ENCODE measurements at regions not wholly inside any gene's neighbourhood (a gene's known extent, or its start where the extent isn't known, plus 50 kb on each side); places are given as distances from the start of the nearest gene placed in this dataset.

DNA sequence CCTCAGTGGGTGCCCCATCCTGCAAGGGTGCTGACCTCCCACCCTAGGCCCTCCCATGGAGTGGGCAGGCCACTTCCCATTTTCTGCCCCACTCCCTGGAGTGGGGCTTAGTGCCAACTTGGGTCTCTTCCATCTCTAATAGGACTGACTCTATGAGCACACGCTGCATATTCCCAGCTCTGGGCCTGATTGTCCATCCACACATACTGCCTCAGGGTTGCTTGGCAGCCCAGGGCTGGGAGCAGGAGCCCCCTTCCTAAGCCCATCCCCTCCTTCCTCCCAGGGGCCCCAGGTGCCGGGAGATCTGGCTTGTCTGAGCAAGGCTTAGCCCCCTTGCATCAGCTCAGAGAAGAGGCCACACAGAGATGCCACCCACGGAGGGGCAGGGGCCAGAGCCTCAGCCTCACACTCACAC, 55.1 kb downstream of the PJA1 start:
- no peak for DNase-seq (ENCODE audit: low spot score)

DNA sequence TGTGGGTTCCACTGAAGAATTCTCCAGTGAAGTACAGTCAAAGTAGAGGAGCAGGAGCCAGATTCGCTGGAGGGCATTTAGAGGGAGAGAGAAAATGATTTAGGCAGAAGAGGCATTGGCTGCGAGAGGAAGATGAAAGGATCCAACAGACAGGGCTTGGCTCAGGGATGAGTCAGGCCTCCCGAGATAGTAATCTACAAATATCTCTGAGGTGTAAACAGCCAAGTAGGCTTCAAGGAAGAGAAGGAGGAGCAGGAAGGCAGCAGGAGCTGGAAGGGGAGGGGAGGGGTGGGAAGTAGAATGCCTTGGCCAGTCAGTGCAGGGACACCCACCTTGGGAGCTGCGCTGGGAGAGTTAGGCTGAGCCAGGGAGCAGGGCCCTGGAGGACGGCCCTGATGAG, 55.5 kb downstream of the PJA1 start:
- DNase-seq (ENCODE audit: low spot score), result no peak

DNA sequence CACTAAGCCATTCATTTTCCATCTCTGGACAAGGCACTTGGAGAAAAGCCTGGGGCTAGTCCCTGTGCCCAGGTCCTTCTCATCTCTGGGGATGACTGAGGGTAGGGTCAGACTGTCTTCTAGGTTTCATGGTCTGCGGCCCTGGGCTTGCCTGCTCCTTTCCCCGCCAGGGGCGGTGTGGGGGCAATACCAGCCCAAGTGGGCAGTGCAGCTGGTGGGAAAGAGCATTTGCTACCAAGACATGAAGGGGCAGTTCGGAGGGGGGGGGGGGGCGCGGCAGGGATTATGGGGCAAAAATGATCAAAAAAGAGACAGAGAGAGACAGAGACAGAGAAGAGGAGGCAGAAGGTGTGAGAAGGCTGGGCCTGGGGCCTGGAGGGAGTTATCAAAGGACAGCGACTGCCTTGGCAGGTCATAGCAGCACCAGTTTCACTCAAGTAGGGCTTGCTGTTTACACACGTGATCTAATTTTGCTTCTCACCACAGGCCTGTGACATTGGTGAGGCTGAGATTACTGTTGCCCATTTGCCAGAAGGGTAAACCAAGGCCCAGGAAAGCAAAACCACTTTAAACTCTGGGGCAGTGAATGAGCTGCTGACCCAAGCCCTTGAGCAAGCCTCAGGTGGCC, 56.1 kb downstream of the PJA1 start:
- DNase-seq (ENCODE audit: low spot score), result no peak

DNA sequence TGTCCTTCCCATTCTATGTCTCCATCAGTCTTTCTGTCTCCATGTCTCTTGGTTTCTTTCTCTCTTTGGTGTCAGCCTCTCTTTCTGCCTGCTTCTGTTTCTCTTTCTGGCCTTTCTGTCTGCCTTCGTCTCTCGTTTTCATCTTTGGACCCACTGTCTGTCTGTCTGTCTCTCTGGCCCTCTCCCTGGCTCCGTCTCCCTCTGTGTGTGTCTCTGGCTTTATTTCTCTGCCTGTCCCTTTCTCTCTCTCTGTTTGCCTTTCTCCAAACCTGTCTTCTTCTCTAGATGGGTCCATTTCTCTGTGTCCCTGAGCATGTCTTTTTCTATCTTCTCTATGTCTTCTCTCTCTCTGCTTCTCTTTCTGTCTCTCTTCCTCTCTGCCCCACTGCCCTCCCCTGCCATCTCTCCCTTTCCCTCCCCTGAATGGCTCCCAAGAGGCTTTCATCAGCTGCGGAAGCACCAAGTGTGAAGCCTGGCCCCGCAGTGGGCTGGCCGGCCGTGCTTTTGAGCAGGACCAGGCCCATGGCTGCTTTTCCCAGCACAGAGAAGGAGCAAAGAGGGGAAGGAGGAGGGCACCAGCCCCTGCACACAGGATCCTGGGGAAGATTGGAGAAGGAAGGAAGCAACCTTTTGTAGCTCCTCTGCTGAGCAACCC, 57.4 kb downstream of the PJA1 start:
- DNase-seq (ENCODE audit: low spot score), result no peak

DNA sequence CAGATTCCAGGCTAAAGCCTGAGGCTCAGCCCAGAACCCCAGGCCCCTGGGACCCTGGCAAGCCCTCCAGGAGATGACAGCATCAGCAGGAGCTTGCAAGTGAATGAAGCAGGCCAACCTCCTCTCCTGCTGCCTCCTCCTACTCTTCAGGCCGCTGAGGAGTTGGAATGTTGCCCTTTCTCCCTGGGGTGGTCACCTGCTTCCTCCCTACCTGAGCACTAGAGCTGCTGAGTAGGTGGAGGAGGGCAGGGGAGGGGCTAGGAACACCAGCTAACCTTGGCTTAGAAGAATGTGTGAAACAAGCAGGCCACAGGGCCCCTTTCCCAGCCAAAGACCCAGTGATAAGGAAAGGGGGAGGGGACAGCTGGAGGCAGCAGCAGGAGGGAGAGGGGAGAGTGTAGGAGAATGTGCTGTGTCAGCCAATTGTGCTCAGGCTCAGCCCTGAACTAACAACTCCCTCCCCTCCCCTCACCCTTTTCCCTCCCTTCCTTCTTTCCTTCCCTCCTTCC, 58.0 kb downstream of the PJA1 start:
- no peak for DNase-seq (ENCODE audit: low spot score)

DNA sequence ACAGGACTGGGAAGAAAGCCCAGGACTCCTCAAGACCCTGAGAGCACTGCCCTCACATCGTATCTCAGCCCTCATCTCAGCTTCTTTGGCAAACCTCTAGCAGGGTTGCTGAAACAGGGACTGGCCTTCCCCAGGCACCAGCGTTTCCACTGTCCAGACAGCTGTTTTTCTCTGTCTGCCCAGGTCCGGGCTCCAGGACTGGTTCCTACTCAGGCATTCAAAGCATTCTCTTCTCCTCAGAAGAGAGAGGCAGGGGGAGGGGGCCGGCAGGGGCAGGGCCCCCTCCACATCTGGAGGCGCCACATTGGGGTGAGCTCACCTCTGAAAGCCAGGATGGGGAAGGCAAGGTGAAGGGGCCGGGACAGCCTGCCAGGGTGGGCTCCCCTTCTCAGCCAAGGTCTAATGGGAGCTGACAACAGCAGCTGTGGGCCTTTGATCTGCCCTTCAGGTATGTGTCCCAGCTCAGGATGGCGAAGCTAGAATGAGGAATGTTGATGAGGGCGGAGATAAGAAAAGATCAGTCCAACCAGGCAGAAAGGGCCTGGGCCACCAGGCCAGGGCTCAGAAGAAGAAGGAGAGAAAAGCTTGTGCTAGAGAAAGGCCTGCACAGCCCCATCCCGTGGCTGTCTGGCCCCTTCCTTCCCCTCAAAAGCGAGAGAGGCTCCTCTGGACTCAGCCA, 60.4 kb downstream of the PJA1 start:
- no peak for DNase-seq (ENCODE audit: low spot score)

DNA sequence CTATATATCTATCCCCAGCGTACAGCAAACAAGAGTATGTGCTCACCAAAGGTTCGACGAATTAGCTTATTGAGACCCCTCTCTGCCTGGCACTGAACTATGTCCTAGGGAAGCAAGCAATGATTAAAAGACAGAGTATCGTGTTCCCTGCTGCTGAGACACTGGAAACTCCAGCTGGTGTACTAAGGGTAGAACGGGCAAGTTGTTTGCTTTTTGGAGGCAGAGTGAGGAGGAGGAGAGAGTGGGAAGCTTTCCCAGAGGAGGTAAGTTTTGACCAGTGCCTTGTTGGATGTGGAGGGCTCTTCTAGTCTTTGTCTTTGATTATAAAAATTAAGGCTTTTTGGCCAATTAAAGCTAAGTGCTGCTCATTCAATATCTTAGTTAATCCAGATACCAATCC, 61.7 kb downstream of the PJA1 start:
- DNase-seq (ENCODE audit: low spot score), result no peak

DNA sequence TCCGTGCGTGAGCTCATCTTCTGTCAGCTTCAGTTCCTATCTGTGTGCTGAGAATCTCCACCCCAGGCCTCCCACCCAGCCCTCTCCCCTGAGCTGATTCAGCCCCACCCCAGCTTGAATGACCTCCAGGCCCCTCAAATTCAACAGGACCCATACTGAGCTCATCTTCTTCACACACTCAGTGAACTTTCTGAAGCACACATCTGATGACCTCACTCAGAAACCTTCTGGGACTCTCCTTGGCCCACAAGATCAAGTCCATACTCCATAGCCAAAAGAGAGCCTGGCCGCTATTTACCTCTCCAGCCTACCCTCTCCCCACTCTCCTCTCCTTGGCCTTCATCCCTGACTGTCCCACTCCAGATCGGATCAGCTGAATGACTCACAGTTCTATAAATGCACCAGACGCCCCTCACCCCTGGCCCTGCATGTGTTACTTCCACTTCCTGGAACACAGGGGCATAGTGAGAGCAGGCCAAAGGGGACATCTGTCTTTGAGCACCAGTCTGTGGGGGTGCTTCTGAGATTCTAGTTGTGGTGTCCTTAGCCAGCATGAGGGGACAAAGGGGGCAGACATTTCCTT, 62.5 kb downstream of the PJA1 start:
- DNase-seq (ENCODE audit: low spot score), result no peak

DNA sequence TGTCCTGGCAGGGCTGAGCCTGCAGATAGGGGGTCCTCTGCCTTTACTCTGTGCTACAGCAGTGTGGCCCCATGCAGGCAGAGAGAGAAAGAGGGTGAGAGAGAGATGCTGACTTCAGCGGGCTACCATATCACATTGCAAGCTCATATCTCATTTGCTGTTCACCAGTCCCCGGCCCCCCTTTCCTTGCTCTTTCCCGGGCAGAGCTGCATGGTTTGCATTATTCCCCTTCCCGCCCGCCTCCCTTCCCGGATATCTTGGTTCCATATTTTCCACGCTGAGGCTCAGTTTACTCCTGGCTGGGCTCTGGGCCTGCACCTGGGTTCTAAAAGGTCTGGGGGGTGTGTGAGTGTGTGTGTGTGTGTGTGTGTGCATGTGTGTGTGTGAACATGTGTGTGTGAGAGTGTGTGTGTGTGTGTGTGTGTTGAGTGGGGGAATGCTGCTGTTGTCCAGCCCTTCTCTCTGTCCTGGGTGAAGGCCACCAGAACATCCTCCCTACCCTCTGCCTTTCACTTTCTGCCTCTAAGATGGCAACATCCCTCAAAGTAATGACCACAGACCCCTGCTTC, 63.5 kb downstream of the PJA1 start:
- no peak for DNase-seq (ENCODE audit: low spot score)

DNA sequence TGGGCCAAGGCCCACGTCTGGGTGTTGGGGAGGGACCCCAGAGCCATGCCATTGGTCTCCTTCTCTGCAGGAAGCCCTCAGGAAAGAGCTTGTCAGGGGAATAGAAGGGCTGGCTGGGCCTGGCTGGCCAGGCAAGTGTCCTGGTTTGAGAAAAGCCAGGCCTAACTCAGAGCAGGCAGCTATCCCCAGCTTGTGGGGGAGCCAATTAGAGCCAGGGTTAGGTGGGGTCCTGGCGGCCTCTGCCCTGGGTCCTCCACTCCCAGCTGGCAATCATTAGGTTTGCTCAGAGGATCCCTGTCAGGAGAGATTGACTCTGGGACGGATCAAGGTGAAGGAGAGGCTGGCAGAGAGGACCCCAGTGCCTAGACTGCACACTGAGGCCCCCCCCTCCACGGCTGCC, 64.8 kb downstream of the PJA1 start:
- no peak for DNase-seq (ENCODE audit: low spot score)

DNA sequence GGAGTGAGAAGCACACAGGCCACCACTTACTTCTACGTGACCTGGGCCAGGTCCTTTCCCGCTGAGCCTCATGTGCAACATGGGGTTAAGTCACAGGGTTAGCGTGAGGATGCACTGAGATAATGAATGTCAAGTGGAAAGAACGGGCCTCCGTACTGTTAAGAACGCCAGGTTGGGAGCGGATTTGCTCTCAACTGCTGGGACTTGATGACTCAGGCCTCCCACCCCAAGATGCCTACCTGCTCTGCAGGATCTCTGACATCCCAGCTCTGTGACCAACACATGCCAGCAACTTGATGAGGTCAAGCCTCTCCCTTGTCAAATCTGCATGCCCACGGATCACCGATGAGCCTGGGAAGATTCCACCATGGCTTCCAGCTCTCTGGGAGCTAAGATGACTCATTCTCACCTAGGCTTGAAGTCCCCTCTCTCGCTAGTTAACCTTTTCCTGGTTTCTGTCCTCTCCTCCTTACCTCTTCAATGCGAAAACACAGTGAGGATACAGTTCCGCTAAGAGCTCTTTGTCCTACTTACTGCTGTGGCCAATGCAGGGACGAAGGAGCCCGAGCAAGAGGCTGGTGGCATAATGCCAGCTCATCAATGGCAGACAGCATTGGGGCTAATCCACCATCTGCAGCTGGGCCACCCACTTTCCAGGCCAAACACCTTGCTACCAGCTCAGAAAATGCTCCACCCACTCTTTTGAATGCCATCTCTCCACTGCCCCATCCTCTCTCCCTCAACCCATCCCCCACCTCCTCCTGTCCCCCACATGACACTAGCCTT, 67.6 kb downstream of the PJA1 start:
- no peak for DNase-seq (ENCODE audit: low spot score)

DNA sequence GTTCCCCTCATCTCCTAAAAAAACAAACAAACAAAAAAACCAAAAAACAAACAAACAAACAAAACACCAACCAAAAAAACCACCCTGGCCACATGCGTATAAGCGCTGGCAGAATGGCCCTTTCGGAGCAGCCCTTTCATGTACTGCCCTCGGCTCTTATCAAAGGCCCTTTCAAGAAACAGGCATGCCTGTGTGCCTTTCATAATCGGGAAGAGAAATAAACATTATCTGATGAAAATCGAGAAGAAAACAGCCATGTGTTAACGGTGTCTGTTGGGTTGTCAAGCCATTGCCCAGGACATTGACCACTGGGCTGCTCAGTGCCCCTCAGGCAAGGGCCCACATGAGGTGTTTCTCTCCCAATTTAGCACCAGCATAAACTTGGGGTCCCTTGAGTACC, 68.3 kb downstream of the PJA1 start:
- no peak for DNase-seq (ENCODE audit: low spot score)

DNA sequence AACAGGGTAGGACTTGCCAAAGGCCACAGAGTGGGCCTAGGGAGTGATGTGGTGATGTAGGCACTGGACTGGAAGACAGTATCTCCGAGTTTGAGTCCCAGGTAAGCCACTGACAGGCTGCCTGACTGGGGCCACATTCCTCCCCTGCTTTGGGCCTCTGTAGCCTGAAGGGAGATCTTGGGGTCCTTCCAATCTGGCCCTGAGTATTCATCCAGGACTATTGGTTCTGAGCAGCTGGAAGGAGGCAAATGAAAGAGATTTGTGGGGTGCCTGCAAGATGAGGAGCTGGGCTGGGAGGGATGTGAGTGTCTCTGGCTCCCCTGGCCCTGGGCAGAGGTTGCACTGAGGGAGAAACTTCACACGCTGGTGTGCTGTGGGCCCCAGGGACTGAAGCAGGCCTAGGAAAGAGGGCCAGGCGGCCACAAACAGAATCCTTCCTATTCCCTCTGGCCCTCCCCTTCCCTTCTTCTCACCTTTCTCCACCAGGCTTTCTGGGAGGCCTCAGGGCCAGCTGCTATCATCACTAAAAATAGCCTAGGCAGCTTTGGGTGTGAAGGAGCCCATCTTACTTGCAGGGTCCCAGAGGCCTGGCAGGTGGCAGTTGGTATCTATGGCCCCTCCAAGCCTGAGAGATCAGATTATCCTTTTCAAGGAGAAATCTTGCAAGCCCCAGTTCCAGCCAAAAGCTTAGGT, 70.1 kb downstream of the PJA1 start:
- DNase-seq (ENCODE audit: low spot score), result no peak

DNA sequence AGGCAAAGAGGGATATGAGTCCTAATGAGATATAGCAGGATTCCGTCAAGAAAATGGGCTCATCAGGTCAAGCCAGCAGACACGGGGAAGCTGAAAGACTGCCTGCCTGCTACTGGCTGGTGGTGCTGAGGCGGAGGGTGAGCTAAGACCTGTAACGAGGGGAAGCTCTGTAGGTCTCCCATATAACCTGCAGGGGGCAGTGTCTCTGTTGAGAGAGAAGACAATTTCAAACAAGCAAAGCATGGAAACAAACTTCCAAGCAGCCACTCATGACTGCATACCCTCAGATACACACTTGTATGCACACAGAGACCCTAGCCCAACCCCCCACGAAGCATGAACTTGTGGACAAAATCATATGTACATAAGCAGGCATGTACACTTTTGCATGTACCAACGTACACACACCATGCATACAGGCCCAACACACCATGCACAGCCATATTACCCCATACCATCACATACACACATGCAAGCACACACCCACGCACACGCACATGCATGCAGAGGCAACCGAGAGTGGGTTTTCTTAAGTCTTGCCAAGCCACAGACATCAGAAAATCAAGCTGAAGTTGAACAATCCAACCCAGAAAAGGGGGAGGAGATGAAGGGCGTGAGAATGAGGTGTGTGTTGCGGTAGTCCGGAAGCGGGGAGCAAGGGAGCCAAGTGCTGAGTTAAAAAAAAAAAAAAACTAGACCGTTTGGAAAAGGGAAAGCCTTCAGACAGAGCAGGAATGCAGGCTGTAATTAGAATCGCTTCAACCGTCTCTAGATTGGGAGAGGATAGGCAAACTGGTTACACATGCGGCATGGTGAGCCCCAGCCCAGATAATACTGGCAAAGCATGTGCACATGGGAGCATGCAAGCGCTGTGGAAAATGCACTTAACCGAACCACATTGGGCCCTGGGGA, 71.0 kb downstream of the PJA1 start:
- DNase-seq (ENCODE audit: low spot score), result peak; percentile 21

DNA sequence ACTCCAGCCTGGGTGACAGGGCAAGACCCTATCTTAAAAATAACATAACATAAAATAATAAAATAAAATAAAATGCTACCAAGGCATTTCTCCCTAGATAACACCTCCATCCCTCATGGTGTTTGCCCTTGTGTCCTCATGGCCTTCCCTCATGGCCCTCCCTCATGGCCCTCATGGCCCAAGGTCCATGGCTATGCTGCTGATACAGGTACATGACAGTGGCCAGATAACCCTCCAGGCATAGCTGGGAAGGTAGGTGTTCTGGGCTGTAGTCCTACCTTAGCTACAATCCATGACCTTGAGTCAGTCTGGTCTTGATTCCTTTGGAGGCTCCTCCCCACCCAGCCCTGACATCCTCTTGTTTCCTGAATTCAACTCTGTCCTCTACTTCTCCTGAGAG, 75.2 kb downstream of the PJA1 start:
- DNase-seq (ENCODE audit: low spot score), result no peak

DNA sequence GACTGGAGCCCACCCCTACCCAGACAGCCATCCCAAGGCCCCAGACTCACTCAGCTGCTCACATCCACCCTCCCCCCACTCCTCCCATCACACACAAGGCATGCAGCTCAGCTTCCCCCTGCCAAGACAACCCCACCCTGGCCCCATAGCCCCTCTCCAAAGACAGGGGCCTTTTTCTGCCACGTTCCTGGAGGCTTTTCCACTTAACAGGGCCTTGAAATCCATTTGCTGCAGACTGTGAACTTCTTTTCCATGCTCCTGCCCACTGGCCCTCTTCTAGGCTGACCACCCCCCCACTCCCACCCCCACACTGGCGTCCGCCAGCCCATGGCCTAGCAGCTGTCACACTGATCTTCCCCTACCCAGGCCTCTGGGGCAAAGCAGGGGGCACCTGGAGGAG, 76.0 kb downstream of the PJA1 start:
- DNase-seq (ENCODE audit: low spot score), result no peak

DNA sequence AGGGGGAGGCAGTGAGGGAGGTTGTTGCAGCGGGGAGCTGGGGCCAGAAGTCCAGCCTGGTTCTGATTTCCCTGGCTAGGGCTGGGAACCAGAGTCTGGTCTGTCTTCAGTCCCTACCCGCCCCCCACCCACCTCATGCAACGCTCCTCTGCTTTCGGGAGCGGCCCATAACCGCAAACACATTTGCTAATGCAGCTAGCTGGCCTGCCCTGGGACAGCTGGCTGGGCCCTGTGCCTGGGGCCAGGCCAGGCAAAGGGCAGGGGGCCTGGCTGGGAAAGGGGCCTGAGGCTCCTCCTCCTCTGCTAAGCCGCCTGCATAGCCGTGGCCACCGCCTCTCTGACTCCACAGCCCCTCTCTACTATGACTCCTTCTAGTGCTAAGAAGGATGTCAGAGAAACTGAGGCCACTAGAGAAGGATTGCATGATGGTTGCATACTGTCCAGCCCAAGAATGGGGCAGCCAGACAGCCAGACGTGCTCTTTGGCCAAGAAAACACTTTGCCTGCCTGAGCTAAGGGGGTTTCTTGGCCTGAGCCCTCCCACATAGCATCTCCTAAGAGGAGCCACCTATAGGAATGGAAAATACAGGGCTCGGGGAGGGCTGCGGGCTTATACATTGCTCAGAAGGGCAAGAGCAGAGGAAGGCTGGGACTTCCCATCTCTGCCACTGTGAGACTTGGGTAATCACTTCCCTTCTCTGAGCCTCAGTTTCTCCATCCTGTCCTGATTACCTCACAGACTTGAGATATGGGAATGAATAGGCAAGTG, 76.9 kb downstream of the PJA1 start:
- DNase-seq (ENCODE audit: low spot score), result no peak

DNA sequence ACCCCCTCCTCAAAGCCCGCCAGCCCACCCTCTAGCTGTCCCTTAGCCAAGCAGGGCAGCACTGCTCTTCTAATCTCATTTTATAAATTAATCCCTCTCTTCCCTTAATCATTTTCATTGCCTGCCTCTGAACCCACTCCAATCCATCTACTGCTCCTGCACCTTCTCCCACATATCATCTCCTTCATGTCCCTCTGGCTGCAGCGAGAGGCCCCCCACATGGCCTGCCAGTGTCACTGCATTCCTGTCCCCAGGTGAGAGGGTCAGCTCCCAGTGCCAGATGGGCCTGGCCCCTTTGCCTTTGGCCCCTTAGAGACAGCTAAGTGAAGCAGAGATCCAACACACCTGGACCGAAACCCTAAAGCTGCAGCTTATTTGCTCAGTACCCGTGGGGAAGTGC, 79.4 kb downstream of the PJA1 start:
- DNase-seq (ENCODE audit: low spot score), result no peak

DNA sequence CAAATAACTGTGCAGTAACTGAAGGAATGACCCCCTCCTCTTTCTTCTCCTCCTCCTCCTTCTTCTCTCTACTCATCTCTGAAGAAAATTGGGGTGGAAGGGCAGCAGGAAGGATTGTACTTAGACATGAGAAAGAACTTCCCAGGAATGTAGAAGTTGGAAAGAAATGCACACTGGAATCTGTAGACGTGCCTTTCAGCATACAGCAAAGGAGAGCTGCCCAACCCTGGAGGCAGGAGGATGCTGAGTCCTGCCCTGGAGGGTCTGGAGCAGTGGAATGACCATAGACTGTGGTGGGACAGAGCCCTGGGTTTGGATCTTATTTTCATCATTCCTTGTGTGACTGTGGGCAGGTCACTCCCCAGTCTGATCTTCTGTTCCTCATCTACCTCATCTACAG, 80.1 kb downstream of the PJA1 start:
- DNase-seq (ENCODE audit: low spot score), result no peak
